ENCODE measurements at regions not wholly inside any gene's neighbourhood (a gene's known extent, or its start where the extent isn't known, plus 50 kb on each side); places are given as distances from the start of the nearest gene placed in this dataset.
"Not testable (repeated sequence)": the region's sequence is repeated elsewhere in the genome, so short reads cannot be mapped to it uniquely, and the experiment has no call there.

- not testable (repeated sequence) for H3K36me3 Mint-ChIP-seq (ENCODE audit: low read depth); H3K27me3 Mint-ChIP-seq (ENCODE audit: low read depth); H3K27ac Mint-ChIP-seq (ENCODE audit: unreplicated experiment); H3K4me1 Mint-ChIP-seq (ENCODE audit: low read depth); DNase-seq (ENCODE audit: low spot score); H3K4me3 Mint-ChIP-seq (ENCODE audit: unreplicated experiment); H3K9me3 Mint-ChIP-seq (ENCODE audit: low read depth)
Observed at GRCh38 chr11:4315292-4315691, 52.9 kb downstream of the OR52B4 start.

- H3K9me3 Mint-ChIP-seq (ENCODE audit: low read depth); H3K4me3 Mint-ChIP-seq (ENCODE audit: unreplicated experiment); H3K27ac Mint-ChIP-seq (ENCODE audit: unreplicated experiment); H3K27me3 Mint-ChIP-seq (ENCODE audit: low read depth); H3K4me1 Mint-ChIP-seq (ENCODE audit: low read depth); DNase-seq (ENCODE audit: low spot score); H3K36me3 Mint-ChIP-seq (ENCODE audit: low read depth): not testable (repeated sequence)
Observed at GRCh38 chr11:4277225-4277624, 91.0 kb downstream of the OR52B4 start.

- H3K27me3 Mint-ChIP-seq (ENCODE audit: low read depth); DNase-seq (ENCODE audit: low spot score); H3K4me3 Mint-ChIP-seq (ENCODE audit: unreplicated experiment); H3K27ac Mint-ChIP-seq (ENCODE audit: unreplicated experiment); H3K9me3 Mint-ChIP-seq (ENCODE audit: low read depth); H3K4me1 Mint-ChIP-seq (ENCODE audit: low read depth); H3K36me3 Mint-ChIP-seq (ENCODE audit: low read depth): not testable (repeated sequence)
Observed at GRCh38 chr11:4251085-4251484, 117.1 kb downstream of the OR52B4 start.

- H3K9me3 Mint-ChIP-seq (ENCODE audit: low read depth); H3K4me3 Mint-ChIP-seq (ENCODE audit: unreplicated experiment); H3K4me1 Mint-ChIP-seq (ENCODE audit: low read depth); DNase-seq (ENCODE audit: low spot score); H3K27me3 Mint-ChIP-seq (ENCODE audit: low read depth); H3K27ac Mint-ChIP-seq (ENCODE audit: unreplicated experiment); H3K36me3 Mint-ChIP-seq (ENCODE audit: low read depth): not testable (repeated sequence)
Observed at GRCh38 chr11:4249475-4249874, 118.7 kb downstream of the OR52B4 start.

- H3K9me3 Mint-ChIP-seq (ENCODE audit: low read depth); H3K4me1 Mint-ChIP-seq (ENCODE audit: low read depth); DNase-seq (ENCODE audit: low spot score); H3K27me3 Mint-ChIP-seq (ENCODE audit: low read depth); H3K4me3 Mint-ChIP-seq (ENCODE audit: unreplicated experiment); H3K27ac Mint-ChIP-seq (ENCODE audit: unreplicated experiment); H3K36me3 Mint-ChIP-seq (ENCODE audit: low read depth): not testable (repeated sequence)
Observed at GRCh38 chr11:4237771-4238170, 130.4 kb downstream of the OR52B4 start.

GRCh38 chr11:4218857-4219256, 124.3 kb downstream of the RRM1 start:
- not testable (repeated sequence) for H3K9me3 Mint-ChIP-seq (ENCODE audit: low read depth); H3K27ac Mint-ChIP-seq (ENCODE audit: unreplicated experiment); H3K36me3 Mint-ChIP-seq (ENCODE audit: low read depth); DNase-seq (ENCODE audit: low spot score); H3K4me1 Mint-ChIP-seq (ENCODE audit: low read depth); H3K4me3 Mint-ChIP-seq (ENCODE audit: unreplicated experiment)
- H3K27me3 Mint-ChIP-seq (ENCODE audit: low read depth): peaks cover 28% of the 10 kb centered on the region

- Mint-ChIP-seq H3K4me1 (ENCODE audit: low read depth) (no peaks in the 10 kb centered on the region), H3K27me3 (ENCODE audit: low read depth) (peaks cover 52% of the 10 kb centered on the region), H3K9me3 (ENCODE audit: low read depth) (no peaks in the 10 kb centered on the region), H3K36me3 (ENCODE audit: low read depth) (no peaks in the 10 kb centered on the region), H3K4me3 (ENCODE audit: unreplicated experiment) (no peak overlapping the region), H3K27ac (ENCODE audit: unreplicated experiment) (no peak overlapping the region)
- no peak for TF ChIP-seq CTCF (IDR thresholded peaks at IDR 0.05)
- no peak for DNase-seq (ENCODE audit: low spot score)
Observed at GRCh38 chr11:4213746-4214145, 119.1 kb downstream of the RRM1 start.

GRCh38 chr11:4211991-4212390, 117.4 kb downstream of the RRM1 start:
- Mint-ChIP-seq H3K9me3 (ENCODE audit: low read depth) (no peaks in the 10 kb centered on the region), H3K27me3 (ENCODE audit: low read depth) (peaks cover 53% of the 10 kb centered on the region), H3K36me3 (ENCODE audit: low read depth) (no peaks in the 10 kb centered on the region), H3K4me3 (ENCODE audit: unreplicated experiment) (no peak overlapping the region), H3K4me1 (ENCODE audit: low read depth) (no peaks in the 10 kb centered on the region), H3K27ac (ENCODE audit: unreplicated experiment) (no peak overlapping the region)
- TF ChIP-seq CTCF (IDR thresholded peaks at IDR 0.05): no peak
- no peak for DNase-seq (ENCODE audit: low spot score)
